ENCODE measurements at regions not wholly inside any gene's neighbourhood (a gene's known extent, or its start where the extent isn't known, plus 50 kb on each side); places are given as distances from the start of the nearest gene placed in this dataset.

DNA sequence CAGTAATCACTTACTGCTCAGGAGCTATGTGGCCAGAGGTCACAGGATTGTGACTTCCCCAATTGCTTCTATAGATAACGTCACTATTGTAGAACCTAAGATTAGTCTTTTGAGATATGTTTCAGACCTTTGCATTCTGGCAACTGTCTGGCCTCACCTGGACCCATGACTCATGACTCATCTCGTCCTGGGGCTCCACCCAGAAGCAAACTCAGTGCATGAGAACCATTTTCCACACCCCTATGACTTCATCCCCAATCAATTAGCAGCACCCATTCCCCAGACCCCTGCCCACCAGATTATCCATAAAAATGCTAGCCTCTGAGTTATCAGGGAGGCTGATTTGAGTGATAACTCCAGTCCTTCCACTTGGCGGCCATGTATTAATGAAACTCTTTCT, 186.9 kb downstream of the EMP1 start:
- Histone ChIP-seq H3K4me3 (ENCODE audit: low read depth, low read length) (no peak overlapping the region), H3K36me3 (ENCODE audit: control insufficient read depth, insufficient read depth, low read length) (no peaks in the 10 kb centered on the region), H3K27me3 (ENCODE audit: control insufficient read depth, insufficient read depth, low read length) (peaks cover 2% of the 10 kb centered on the region)
- DNase-seq (ENCODE audit: low read depth): peak; percentile 85
- TF ChIP-seq CTCF (IDR thresholded peaks at IDR 0.05; ENCODE audit: insufficient read depth, low read length, severe bottlenecking): no peak
- FAIRE-seq: peak; percentile 7

GRCh38 chr12:13380297-13380696, 183.8 kb downstream of the EMP1 start:
- FAIRE-seq: no peak
- no peaks in the 10 kb centered on the region for H3K27me3 ChIP-seq (ENCODE audit: control insufficient read depth, insufficient read depth, low read length)
- DNase-seq (ENCODE audit: low read depth): no peak
- H3K36me3 ChIP-seq (ENCODE audit: control insufficient read depth, insufficient read depth, low read length): no peaks in the 10 kb centered on the region
- H3K4me3 ChIP-seq (ENCODE audit: low read depth, low read length): no peak overlapping the region
- TF ChIP-seq CTCF (IDR thresholded peaks at IDR 0.05; ENCODE audit: insufficient read depth, low read length, severe bottlenecking): no peak

GRCh38 chr12:13379531-13380188, 183.1 kb downstream of the EMP1 start:
- Histone ChIP-seq H3K27me3 (ENCODE audit: control insufficient read depth, insufficient read depth, low read length) (no peaks in the 10 kb centered on the region), H3K4me3 (ENCODE audit: low read depth, low read length) (no peak overlapping the region), H3K36me3 (ENCODE audit: control insufficient read depth, insufficient read depth, low read length) (no peaks in the 10 kb centered on the region)
- DNase-seq (ENCODE audit: low read depth) (no peak), FAIRE-seq (no peak)
- no peak for TF ChIP-seq CTCF (IDR thresholded peaks at IDR 0.05; ENCODE audit: insufficient read depth, low read length, severe bottlenecking)

DNA sequence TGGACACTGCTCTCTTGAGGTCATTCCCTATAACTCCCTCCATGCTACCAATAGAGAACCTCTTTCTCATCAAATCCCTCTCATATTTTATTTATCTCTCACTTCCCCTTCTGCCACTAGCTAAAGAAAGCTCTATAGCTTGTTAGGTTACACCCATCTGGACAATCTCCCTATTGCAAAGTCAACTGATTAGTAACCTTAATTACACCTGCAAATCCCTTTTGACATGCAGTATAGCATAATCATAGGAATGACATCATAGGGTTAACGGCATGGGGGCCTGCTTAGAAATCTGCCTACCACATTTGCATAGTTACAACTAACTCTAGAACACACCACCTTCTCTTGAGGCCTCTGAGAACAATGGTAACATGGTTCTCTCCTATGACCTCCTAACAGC, 181.2 kb downstream of the EMP1 start:
- DNase-seq (ENCODE audit: low read depth) (no peak), FAIRE-seq (no peak)
- no peak for TF ChIP-seq CTCF (IDR thresholded peaks at IDR 0.05; ENCODE audit: insufficient read depth, low read length, severe bottlenecking)
- Histone ChIP-seq H3K27me3 (ENCODE audit: control insufficient read depth, insufficient read depth, low read length) (no peaks in the 10 kb centered on the region), H3K4me3 (ENCODE audit: low read depth, low read length) (no peak overlapping the region), H3K36me3 (ENCODE audit: control insufficient read depth, insufficient read depth, low read length) (no peaks in the 10 kb centered on the region)

DNA sequence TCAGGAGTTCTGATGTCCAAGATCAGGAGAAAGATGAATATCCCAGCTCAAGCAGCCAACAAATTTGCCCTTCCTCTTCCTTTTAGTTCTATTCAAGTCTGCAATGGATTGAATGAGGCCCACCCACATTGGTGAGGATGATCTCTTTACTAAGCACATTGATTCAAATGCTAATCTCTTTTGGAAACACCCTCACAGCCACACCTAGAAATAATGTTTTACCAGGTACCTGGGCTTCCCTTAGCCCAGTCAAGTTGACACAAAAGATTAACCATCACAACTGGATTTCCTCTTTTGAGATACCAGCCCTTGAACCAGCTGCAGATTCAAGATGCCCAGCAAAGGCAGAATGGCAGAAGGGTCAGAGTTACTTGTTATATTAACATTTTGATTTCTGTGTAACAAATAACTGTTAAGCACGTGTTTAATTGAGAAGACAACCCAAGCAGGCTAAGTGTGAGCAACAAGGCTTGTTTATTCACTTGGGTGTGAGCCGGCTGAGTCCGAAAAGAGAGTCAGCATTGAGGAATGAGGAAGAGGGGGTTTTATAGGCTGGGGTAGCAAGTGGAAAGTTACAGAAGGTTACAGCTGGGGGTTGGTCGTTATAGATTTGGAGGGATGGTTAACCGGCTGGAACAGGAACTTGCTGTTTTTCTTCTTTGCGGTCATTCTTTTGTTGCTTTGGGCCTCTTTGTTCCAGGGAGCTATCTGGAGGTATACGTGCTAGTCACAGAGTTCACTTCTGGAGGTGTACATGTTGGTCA, 180.3 kb downstream of the EMP1 start:
- Histone ChIP-seq H3K27me3 (ENCODE audit: control insufficient read depth, insufficient read depth, low read length) (no peaks in the 10 kb centered on the region), H3K4me3 (ENCODE audit: low read depth, low read length) (no peak overlapping the region), H3K36me3 (ENCODE audit: control insufficient read depth, insufficient read depth, low read length) (no peaks in the 10 kb centered on the region)
- FAIRE-seq: peak; percentile 73
- DNase-seq (ENCODE audit: low read depth): peak; percentile 83
- no peak for TF ChIP-seq CTCF (IDR thresholded peaks at IDR 0.05; ENCODE audit: insufficient read depth, low read length, severe bottlenecking)

Data from bronchial epithelial cell (primary cell).